BE2C (cell line): ENCODE measurements at regions not wholly inside any gene's neighbourhood (a gene's known extent, or its start where the extent isn't known, plus 50 kb on each side); places are given as distances from the start of the nearest gene placed in this dataset.

Experiments
- DNase-seq: peaks from one replicate; pipeline ENCODE4 v3.0.0-alpha.2; 2020
- H3K27me3 ChIP-seq: fragments of 250-450 bp; sonication (Bioruptor Pico); 2 replicates; pipeline ENCODE4 v1.5.1; 2020; ENCODE audit warnings: mild to moderate bottlenecking
- H3K36me3 ChIP-seq: fragments of 250-450 bp; sonication (Bioruptor Pico); 2 replicates; pipeline ENCODE4 v1.5.1; 2020; ENCODE audit warnings: mild to moderate bottlenecking
- H3K4me1 ChIP-seq: fragments of 250-450 bp; sonication (Bioruptor Pico); 2 replicates; pipeline ENCODE4 v1.5.1; 2020
- H3K4me3 ChIP-seq: 2 replicates; pipeline ENCODE4 v1.5.1; 2011; ENCODE audit warnings: low read depth, low read length
- H3K9me3 ChIP-seq: fragments of 250-450 bp; sonication (Bioruptor Pico); 2 replicates; pipeline ENCODE4 v1.5.1; 2020
- TF ChIP-seq, protein P1 (sequence below): IDR thresholded peaks from 2 replicates; pipeline ENCODE4 v1.5.1; 2012; ENCODE audit warnings: mild to moderate bottlenecking, low read depth, low read length

DNA sequence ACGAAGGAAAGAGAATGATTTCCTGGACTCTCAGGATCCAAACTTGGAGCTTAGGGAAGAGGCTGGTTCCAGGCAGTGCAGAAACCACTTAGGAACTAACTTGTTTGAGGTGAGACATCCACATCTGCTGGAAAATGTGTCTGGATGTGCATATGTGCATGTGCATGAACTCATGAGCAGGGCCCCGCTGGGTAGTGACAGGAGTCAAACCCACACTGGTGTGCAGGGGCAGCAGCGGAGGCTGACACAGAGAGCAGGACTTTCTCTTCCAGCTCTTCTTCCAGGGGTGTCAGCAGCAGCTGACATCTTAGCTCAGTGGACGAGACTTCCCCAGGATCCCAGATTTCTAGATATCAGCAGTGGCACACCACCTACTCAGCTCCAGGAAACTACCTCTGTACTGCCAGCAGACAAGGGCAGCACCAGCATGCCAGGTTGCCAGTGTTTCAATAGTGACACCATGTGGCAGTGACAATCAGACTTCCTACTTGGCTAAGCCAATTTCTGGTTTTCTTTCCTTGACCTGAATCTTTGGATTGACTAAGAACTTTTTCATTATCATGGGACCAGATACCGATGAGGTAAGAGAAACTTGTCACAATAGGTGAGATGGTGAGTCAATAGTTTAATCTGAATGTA, 227.5 kb upstream of the ZC3H12C start:
- H3K9me3 ChIP-seq, result no peaks in the 10 kb centered on the region
- DNase-seq, result no peak
- H3K27me3 ChIP-seq, result no peaks in the 10 kb centered on the region
- H3K36me3 ChIP-seq, result no peaks in the 10 kb centered on the region
- H3K4me1 ChIP-seq, result no peaks in the 10 kb centered on the region
- TF ChIP-seq, protein P1, sequence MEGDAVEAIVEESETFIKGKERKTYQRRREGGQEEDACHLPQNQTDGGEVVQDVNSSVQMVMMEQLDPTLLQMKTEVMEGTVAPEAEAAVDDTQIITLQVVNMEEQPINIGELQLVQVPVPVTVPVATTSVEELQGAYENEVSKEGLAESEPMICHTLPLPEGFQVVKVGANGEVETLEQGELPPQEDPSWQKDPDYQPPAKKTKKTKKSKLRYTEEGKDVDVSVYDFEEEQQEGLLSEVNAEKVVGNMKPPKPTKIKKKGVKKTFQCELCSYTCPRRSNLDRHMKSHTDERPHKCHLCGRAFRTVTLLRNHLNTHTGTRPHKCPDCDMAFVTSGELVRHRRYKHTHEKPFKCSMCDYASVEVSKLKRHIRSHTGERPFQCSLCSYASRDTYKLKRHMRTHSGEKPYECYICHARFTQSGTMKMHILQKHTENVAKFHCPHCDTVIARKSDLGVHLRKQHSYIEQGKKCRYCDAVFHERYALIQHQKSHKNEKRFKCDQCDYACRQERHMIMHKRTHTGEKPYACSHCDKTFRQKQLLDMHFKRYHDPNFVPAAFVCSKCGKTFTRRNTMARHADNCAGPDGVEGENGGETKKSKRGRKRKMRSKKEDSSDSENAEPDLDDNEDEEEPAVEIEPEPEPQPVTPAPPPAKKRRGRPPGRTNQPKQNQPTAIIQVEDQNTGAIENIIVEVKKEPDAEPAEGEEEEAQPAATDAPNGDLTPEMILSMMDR, result peak; percentile 47
- H3K4me3 ChIP-seq, result no peak overlapping the region

DNA sequence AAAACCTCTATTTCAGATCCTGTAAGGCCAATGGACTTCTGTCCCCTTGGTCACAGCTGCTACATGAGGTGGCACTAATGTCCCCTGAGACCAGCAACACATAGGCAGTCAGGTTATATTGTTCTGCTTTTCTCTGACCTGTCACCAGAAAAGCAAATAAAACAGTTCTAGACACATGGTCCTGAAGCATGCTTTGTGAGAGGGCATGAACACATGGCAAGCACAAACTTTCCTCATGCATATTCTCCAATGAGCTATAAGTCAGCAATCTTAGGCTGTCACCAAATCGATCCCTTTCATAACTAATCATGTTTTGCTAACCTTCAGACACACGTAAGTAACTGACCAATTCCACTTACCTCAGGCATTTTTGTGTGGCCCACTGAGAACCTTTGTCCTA, 225.4 kb upstream of the ZC3H12C start:
- DNase-seq, result no peak
- TF ChIP-seq, protein P1, result no peak
- no peaks in the 10 kb centered on the region for H3K27me3 ChIP-seq
- H3K4me1 ChIP-seq, result no peaks in the 10 kb centered on the region
- H3K36me3 ChIP-seq, result no peaks in the 10 kb centered on the region
- no peak overlapping the region for H3K4me3 ChIP-seq
- H3K9me3 ChIP-seq, result no peaks in the 10 kb centered on the region

DNA sequence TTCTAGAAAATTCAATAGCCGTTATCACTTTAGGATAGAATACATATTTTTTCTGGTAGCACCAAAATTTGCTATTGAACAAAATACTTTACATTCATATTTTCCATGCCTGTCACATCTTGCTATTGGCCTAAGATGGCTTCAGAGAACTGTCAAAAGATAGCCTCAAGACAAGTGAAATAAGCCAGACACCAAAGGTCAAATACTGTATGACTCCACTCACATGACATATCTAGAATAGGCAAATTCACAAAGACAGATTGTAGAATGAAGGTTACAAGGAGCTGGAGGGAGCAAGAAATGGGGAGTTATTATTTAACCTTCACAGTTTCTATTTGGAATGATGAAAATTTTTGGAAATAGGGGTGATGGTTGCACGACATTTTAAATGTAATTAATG, 223.7 kb upstream of the ZC3H12C start:
- Histone ChIP-seq H3K4me3 (no peak overlapping the region), H3K27me3 (no peaks in the 10 kb centered on the region), H3K4me1 (no peaks in the 10 kb centered on the region), H3K36me3 (no peaks in the 10 kb centered on the region), H3K9me3 (no peaks in the 10 kb centered on the region)
- DNase-seq, result no peak
- TF ChIP-seq, protein P1, result no peak

DNA sequence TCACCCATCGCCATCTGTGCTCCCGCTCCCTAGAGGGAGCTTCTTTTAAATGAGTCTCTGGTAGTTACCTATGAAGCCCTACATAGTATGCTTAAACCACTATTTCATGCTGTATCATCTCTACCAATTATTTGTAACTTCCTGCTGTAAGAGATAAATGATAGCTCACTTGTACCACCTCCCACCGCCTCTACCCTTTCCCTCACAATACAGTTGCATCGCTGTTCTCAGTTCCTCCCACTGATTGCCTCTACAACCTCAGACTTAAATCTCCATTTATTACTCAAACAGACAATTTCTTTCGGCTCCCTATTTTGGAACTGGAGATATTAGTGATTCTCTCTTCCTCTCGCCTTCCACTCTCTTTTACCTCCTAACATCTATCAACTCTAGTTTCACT, 222.9 kb upstream of the ZC3H12C start:
- Histone ChIP-seq H3K27me3 (no peaks in the 10 kb centered on the region), H3K4me3 (no peak overlapping the region), H3K4me1 (no peaks in the 10 kb centered on the region), H3K36me3 (no peaks in the 10 kb centered on the region), H3K9me3 (no peaks in the 10 kb centered on the region)
- TF ChIP-seq, protein P1, result no peak
- DNase-seq, result no peak

DNA sequence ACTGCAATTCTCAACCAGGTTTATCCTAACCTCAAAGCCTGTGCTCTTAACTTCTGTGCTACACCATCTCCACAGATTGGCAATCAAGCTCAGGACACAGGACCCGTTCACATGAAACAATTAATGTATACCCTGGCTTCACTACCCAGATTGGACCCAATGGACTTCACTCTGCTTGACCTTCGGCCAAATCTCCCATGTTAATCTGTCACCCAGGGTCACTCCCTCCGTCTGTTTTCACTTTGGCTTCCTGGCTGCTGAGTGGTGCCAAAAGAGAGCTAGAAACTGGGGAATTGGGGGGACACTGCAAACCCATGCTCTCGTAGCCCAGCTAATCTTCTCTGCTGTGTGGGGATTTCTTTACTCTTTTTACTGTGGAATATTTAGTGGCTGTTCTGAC, 216.1 kb upstream of the ZC3H12C start:
- no peak overlapping the region for H3K4me3 ChIP-seq
- H3K36me3 ChIP-seq, result no peaks in the 10 kb centered on the region
- TF ChIP-seq, protein P1, result no peak
- DNase-seq, result no peak
- H3K9me3 ChIP-seq, result no peaks in the 10 kb centered on the region
- H3K4me1 ChIP-seq, result no peaks in the 10 kb centered on the region
- H3K27me3 ChIP-seq, result no peaks in the 10 kb centered on the region; the same call in 1 of the 2 replicates

DNA sequence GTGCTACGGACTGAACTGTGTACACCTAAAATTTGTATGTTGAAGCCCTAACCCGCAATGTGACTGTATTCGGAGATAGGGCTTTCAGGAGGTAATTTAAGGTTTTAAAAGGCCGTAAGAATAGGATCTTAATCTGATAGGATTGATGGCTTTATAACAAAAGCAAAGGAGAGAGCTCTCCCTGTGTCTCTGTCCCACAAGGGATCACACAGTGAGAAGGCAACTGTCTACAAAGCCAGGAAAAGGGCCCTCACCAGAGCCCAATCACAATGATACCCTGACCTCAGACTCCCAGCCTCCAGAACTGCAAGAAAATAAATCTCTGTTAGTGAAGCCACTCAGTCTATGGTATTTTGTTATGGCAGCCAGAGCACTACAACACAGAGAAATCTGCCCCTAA, 208.7 kb upstream of the ZC3H12C start:
- H3K4me3 ChIP-seq, result no peak overlapping the region
- H3K4me1 ChIP-seq, result no peaks in the 10 kb centered on the region
- no peaks in the 10 kb centered on the region for H3K36me3 ChIP-seq
- DNase-seq, result no peak
- no peaks in the 10 kb centered on the region for H3K9me3 ChIP-seq
- TF ChIP-seq, protein P1, result no peak
- peaks cover 4% of the 10 kb centered on the region for H3K27me3 ChIP-seq
